SK-N-SH treated with all-trans-retinoic acid at 6 μM for 48 hours (cell line): ENCODE measurements at regions not wholly inside any gene's neighbourhood (a gene's known extent, or its start where the extent isn't known, plus 50 kb on each side); places are given as distances from the start of the nearest gene placed in this dataset.
A peak's percentile ranks its signal among the peaks of the same experiment; 100 is the strongest.

Source experiments
- ATAC-seq: fragments of 200-7000 bp; cut with Tn5 transposase; 3 replicates; pipeline ENCODE4 v1.9.1; 2020; ENCODE audit warnings: mild to moderate bottlenecking, moderate library complexity
- ARNTL ChIP-seq: fragments of 450-650 bp; formaldehyde crosslinking; IDR thresholded peaks from 2 replicates; pipeline ENCODE4 v1.5.0; 2020; ENCODE audit warnings: low read depth, mild to moderate bottlenecking, moderate library complexity, borderline replicate concordance
- BACH2 ChIP-seq: fragments of 250-450 bp; sonication (Bioruptor Pico); IDR thresholded peaks from 2 replicates; pipeline ENCODE4 v1.9.0; 2021; ENCODE audit warnings: mild to moderate bottlenecking, borderline replicate concordance
- CSDC2 ChIP-seq: fragments of 250-450 bp; sonication (Bioruptor Pico); IDR thresholded peaks from 2 replicates; pipeline ENCODE4 v1.5.0; 2020; ENCODE audit warnings: mild to moderate bottlenecking, moderate library complexity
- CSRNP3 ChIP-seq: fragments of 250-450 bp; sonication (Bioruptor Pico); IDR thresholded peaks from 2 replicates; pipeline ENCODE4 v1.5.1; 2021; ENCODE audit warnings: mild to moderate bottlenecking, moderate library complexity
- ESRRG ChIP-seq: fragments of 250-450 bp; sonication (Bioruptor Pico); IDR thresholded peaks from 2 replicates; pipeline ENCODE4 v1.6.1; 2021; ENCODE audit warnings: mild to moderate bottlenecking
- GLIS3 ChIP-seq: fragments of 250-450 bp; sonication (Bioruptor Pico); IDR thresholded peaks from 2 replicates; pipeline ENCODE4 v1.5.0; 2020; ENCODE audit warnings: mild to moderate bottlenecking, moderate library complexity
- ISL1 ChIP-seq: fragments of 250-450 bp; sonication (Bioruptor Pico); IDR thresholded peaks from 2 replicates; pipeline ENCODE4 v2.1.2; 2022; ENCODE audit warnings: mild to moderate bottlenecking, moderate library complexity
- PATZ1 ChIP-seq: fragments of 250-450 bp; sonication (Bioruptor Pico); IDR thresholded peaks from 2 replicates; pipeline ENCODE4 v1.8.0; 2020; ENCODE audit warnings: mild to moderate bottlenecking, moderate library complexity, borderline replicate concordance
- PPARA ChIP-seq: fragments of 250-450 bp; sonication (Bioruptor Pico); IDR thresholded peaks from 2 replicates; pipeline ENCODE4 v1.5.0; 2020; ENCODE audit warnings: mild to moderate bottlenecking, borderline replicate concordance
- RARB ChIP-seq: fragments of 250-450 bp; sonication (Bioruptor Pico); IDR thresholded peaks from 2 replicates; pipeline ENCODE4 v1.8.0; 2021; ENCODE audit warnings: mild to moderate bottlenecking, moderate library complexity
- SNAI2 ChIP-seq: fragments of 250-450 bp; sonication (Bioruptor Pico); IDR thresholded peaks from 2 replicates; pipeline ENCODE4 v1.5.0; 2020; ENCODE audit warnings: mild to moderate bottlenecking, moderate library complexity
- TCF4 ChIP-seq: fragments of 250-450 bp; sonication (Bioruptor Pico); IDR thresholded peaks from 2 replicates; pipeline ENCODE4 v1.8.0; 2021; ENCODE audit warnings: mild to moderate bottlenecking, moderate library complexity, borderline replicate concordance
- TOX ChIP-seq: fragments of 250-450 bp; sonication (Bioruptor Pico); IDR thresholded peaks from 2 replicates; pipeline ENCODE4 v1.8.0; 2021; ENCODE audit warnings: mild to moderate bottlenecking, moderate library complexity, borderline replicate concordance
- TSHZ2 ChIP-seq: fragments of 250-450 bp; sonication (Bioruptor Pico); IDR thresholded peaks from 2 replicates; pipeline ENCODE4 v1.5.0; 2020; ENCODE audit warnings: mild to moderate bottlenecking, moderate library complexity
- ZC3H10 ChIP-seq: fragments of 250-450 bp; sonication (Bioruptor Pico); IDR thresholded peaks from 2 replicates; pipeline ENCODE4 v1.5.1; 2021; ENCODE audit warnings: mild to moderate bottlenecking, moderate library complexity
- ZFP30 ChIP-seq: fragments of 450-650 bp; formaldehyde crosslinking; IDR thresholded peaks from 2 replicates; pipeline ENCODE4 v1.5.0; 2022; ENCODE audit warnings: mild to moderate bottlenecking, moderate library complexity
- ZNF565 ChIP-seq: fragments of 450-650 bp; formaldehyde crosslinking; conservative IDR thresholded peaks from 2 replicates; pipeline ENCODE4 v1.5.0; 2020; ENCODE audit warnings: low read depth, mild to moderate bottlenecking, moderate library complexity
- ZNF70 ChIP-seq: fragments of 450-650 bp; formaldehyde crosslinking; IDR thresholded peaks from 2 replicates; pipeline ENCODE4 v1.5.0; 2020; ENCODE audit warnings: mild to moderate bottlenecking, moderate library complexity
- ZNF8 ChIP-seq: fragments of 450-650 bp; formaldehyde crosslinking; IDR thresholded peaks from 2 replicates; pipeline ENCODE4 v1.5.0; 2020; ENCODE audit warnings: mild to moderate bottlenecking, moderate library complexity

GRCh38 chr22:22720201-22720723 lies 75.8 kb downstream of the GGTLC2 start:
- TF ChIP-seq ESRRG, result no peak
- TF ChIP-seq PPARA (CRISPR knock-in tag), result 0 out of 2 replicates have a peak, but pooled peaks have one; percentile 16
- ATAC-seq, result peak; percentile 76

GRCh38 chr22:22720724-22721261 lies 76.4 kb downstream of the GGTLC2 start:
- no peak; the same call in 2 of the 3 replicates for ATAC-seq

GRCh38 chr22:22721681-22722354 lies 77.4 kb downstream of the GGTLC2 start:
- no peak for ATAC-seq

More at GRCh38 chr22:22720724-22721261, 76.4 kb downstream of the GGTLC2 start:
- TF ChIP-seq TCF4 (no peak), ZC3H10 (CRISPR knock-in tag) (no peak), CSRNP3 (no peak), TOX (CRISPR knock-in tag) (no peak), ISL1 (no peak), CSDC2 (CRISPR knock-in tag) (no peak), TSHZ2 (no peak), PPARA (CRISPR knock-in tag) (no peak)
- TF ChIP-seq, all 23 proteins: peak for 0

GRCh38 chr22:22728382-22728781 lies 84.0 kb downstream of the GGTLC2 start:
- ATAC-seq, result no peak
- TF ChIP-seq ARNTL (CRISPR knock-in tag), result no peak
- no peak for TF ChIP-seq BACH2 (CRISPR knock-in tag)
- no peak for TF ChIP-seq ISL1
- no peak for TF ChIP-seq CSRNP3
- TF ChIP-seq ZNF8 (CRISPR knock-in tag), result no peak
- no peak for TF ChIP-seq PATZ1 (CRISPR knock-in tag)
- no peak for TF ChIP-seq ZNF565 (CRISPR knock-in tag)
- TF ChIP-seq CSDC2 (CRISPR knock-in tag), result no peak
- no peak for TF ChIP-seq ZFP30
- TF ChIP-seq GLIS3 (CRISPR knock-in tag), result no peak

More at GRCh38 chr22:22721681-22722354, 77.4 kb downstream of the GGTLC2 start:
- no peak for TF ChIP-seq ISL1
- TF ChIP-seq ZNF565 (CRISPR knock-in tag), result no peak
- no peak for TF ChIP-seq ZFP30
- TF ChIP-seq ARNTL (CRISPR knock-in tag), result no peak
- TF ChIP-seq CSDC2 (CRISPR knock-in tag), result no peak
- TF ChIP-seq SNAI2 (CRISPR knock-in tag), result no peak
- no peak for TF ChIP-seq ZNF8 (CRISPR knock-in tag)
- TF ChIP-seq ZNF70 (CRISPR knock-in tag), result no peak
- TF ChIP-seq BACH2 (CRISPR knock-in tag), result no peak
- TF ChIP-seq RARB, result no peak
